ENCODE measurements at regions not wholly inside any gene's neighbourhood (a gene's known extent, or its start where the extent isn't known, plus 50 kb on each side); places are given as distances from the start of the nearest gene placed in this dataset.

DNA sequence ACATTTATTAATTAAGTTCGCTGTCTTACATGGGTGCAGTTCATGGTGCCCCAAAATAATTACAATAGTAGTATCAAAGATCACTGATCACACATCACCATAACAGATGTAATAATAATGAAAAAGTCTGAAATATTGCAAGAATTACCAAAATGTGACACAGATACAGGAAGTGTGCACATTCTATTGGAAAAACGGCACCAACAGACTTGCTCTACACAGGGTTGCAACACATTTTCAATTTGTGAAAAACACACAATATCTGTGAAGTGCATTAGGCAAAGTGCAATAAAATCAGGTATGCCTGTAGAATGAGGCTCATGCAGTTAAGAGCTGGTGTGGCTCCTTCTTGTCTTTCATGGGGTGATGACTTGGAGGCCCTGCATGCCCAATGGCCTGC, 265.8 kb downstream of the RPLP1 start:
- H3K9me3 ChIP-seq (ENCODE audit: low read length), result no peaks in the 10 kb centered on the region
- no peak overlapping the region for H3K9ac ChIP-seq (ENCODE audit: low read length)
- no peaks in the 10 kb centered on the region for H3K27me3 ChIP-seq (ENCODE audit: control insufficient read depth in 1 of 2, insufficient read depth in 2 of 2, low read length in 2 of 2)
- H3K36me3 ChIP-seq (ENCODE audit: insufficient read depth, low read length), result no peaks in the 10 kb centered on the region
- no peak overlapping the region for H3K27ac ChIP-seq (ENCODE audit: low read depth, low read length)
- H3K4me3 ChIP-seq (ENCODE audit: low read depth in 1 of 2, low read length in 2 of 2), result no peak overlapping the region
- H3K4me1 ChIP-seq (ENCODE audit: insufficient read depth, low read length), result peaks cover 4% of the 10 kb centered on the region

GRCh38 chr15:69718916-69719315, 266.3 kb downstream of the RPLP1 start:
- Histone ChIP-seq H3K36me3 (ENCODE audit: insufficient read depth, low read length) (no peaks in the 10 kb centered on the region), H3K4me1 (ENCODE audit: insufficient read depth, low read length) (peaks cover 9% of the 10 kb centered on the region)

GRCh38 chr15:69719527-69720240, 267.1 kb downstream of the RPLP1 start:
- Histone ChIP-seq H3K27me3 (ENCODE audit: control insufficient read depth in 1 of 2, insufficient read depth in 2 of 2, low read length in 2 of 2) (no peaks in the 10 kb centered on the region), H3K27ac (ENCODE audit: low read depth, low read length) (no peak overlapping the region)

More at GRCh38 chr15:69718916-69719315, 266.3 kb downstream of the RPLP1 start:
- no peak overlapping the region for H3K27ac ChIP-seq (ENCODE audit: low read depth, low read length)
- no peaks in the 10 kb centered on the region for H3K9me3 ChIP-seq (ENCODE audit: low read length)
- no peaks in the 10 kb centered on the region for H3K27me3 ChIP-seq (ENCODE audit: control insufficient read depth in 1 of 2, insufficient read depth in 2 of 2, low read length in 2 of 2)
- H3K4me3 ChIP-seq (ENCODE audit: low read depth in 1 of 2, low read length in 2 of 2), result no peak overlapping the region
- H3K9ac ChIP-seq (ENCODE audit: low read length), result no peak overlapping the region

GRCh38 chr15:69720536-69720935, 267.9 kb downstream of the RPLP1 start:
- no peak overlapping the region for H3K9ac ChIP-seq (ENCODE audit: low read length)
- no peak overlapping the region for H3K4me3 ChIP-seq (ENCODE audit: low read depth in 1 of 2, low read length in 2 of 2)
- H3K36me3 ChIP-seq (ENCODE audit: insufficient read depth, low read length), result no peaks in the 10 kb centered on the region
- H3K4me1 ChIP-seq (ENCODE audit: insufficient read depth, low read length), result peaks cover 12% of the 10 kb centered on the region
- H3K9me3 ChIP-seq (ENCODE audit: low read length), result no peaks in the 10 kb centered on the region
- no peak overlapping the region for H3K27ac ChIP-seq (ENCODE audit: low read depth, low read length)
- no peaks in the 10 kb centered on the region for H3K27me3 ChIP-seq (ENCODE audit: control insufficient read depth in 1 of 2, insufficient read depth in 2 of 2, low read length in 2 of 2)

More at GRCh38 chr15:69719527-69720240, 267.1 kb downstream of the RPLP1 start:
- H3K9me3 ChIP-seq (ENCODE audit: low read length), result no peaks in the 10 kb centered on the region
- H3K4me1 ChIP-seq (ENCODE audit: insufficient read depth, low read length), result peaks cover 12% of the 10 kb centered on the region
- H3K36me3 ChIP-seq (ENCODE audit: insufficient read depth, low read length), result no peaks in the 10 kb centered on the region
- no peak overlapping the region for H3K4me3 ChIP-seq (ENCODE audit: low read depth in 1 of 2, low read length in 2 of 2)
- H3K9ac ChIP-seq (ENCODE audit: low read length), result no peak overlapping the region

DNA sequence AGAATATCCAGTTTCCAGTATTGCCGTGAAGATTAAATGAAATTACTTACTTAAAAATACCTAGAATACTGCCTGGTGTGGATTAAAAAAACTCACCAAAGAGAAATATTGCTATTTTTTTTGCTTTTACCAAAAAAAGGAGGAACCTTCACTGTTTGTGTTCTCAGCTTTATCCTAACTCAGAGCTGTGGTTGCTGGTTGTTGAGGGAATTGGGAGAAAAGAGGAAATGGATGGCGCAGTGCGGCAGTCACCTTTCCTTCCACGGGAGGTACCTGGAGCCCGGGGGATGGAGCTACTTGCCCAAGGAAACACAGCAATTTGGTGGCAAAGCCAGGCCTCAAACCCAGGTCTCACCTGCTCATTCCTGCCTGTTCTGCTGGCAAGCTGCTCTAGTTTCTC, 270.3 kb downstream of the RPLP1 start:
- Histone ChIP-seq H3K36me3 (ENCODE audit: insufficient read depth, low read length) (no peaks in the 10 kb centered on the region), H3K9ac (ENCODE audit: low read length) (no peak overlapping the region), H3K9me3 (ENCODE audit: low read length) (no peaks in the 10 kb centered on the region), H3K27me3 (ENCODE audit: control insufficient read depth in 1 of 2, insufficient read depth in 2 of 2, low read length in 2 of 2) (no peaks in the 10 kb centered on the region), H3K4me3 (ENCODE audit: low read depth in 1 of 2, low read length in 2 of 2) (no peak overlapping the region), H3K4me1 (ENCODE audit: insufficient read depth, low read length) (peaks cover 12% of the 10 kb centered on the region), H3K27ac (ENCODE audit: low read depth, low read length) (no peak overlapping the region)

DNA sequence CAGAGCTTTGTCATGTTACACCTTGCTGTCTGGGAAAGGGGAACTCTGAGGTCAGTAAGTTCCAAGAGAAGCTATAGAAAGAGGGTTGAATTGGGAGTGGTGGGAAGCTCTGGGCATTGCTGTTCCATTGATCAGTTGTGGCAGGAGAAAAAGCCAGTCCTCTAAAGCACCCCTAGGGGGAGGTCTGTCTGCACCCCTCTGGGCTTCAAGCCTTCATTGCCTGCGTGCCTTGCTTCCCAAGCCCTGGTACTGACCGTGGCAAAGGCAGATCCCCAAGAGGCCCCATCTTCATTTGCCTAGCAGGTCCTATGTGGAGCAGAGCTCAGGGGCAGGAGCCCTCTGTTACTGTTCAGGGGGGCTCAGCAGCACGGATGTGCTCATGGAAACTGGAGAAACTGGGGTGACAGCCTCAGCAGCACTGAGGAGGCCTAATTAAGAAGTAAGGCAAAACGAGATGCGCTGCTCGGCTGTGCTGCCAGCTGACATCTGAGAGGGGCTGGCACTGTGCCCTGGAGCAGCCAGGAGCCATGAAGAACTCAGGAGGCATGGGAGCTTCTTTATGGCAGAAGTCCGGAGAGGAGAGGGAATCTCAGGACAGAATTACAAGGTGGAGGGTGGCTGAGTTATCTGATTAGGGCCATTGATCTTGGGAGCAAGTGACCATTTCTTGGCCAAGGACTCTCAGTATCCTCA, 270.9 kb downstream of the RPLP1 start:
- Histone ChIP-seq H3K9ac (ENCODE audit: low read length) (no peak overlapping the region), H3K27ac (ENCODE audit: low read depth, low read length) (peak overlapping the region; percentile 48), H3K4me3 (ENCODE audit: low read depth in 1 of 2, low read length in 2 of 2) (no peak overlapping the region), H3K4me1 (ENCODE audit: insufficient read depth, low read length) (peaks cover 12% of the 10 kb centered on the region), H3K9me3 (ENCODE audit: low read length) (no peaks in the 10 kb centered on the region), H3K27me3 (ENCODE audit: control insufficient read depth in 1 of 2, insufficient read depth in 2 of 2, low read length in 2 of 2) (no peaks in the 10 kb centered on the region), H3K36me3 (ENCODE audit: insufficient read depth, low read length) (no peaks in the 10 kb centered on the region)

- Histone ChIP-seq H3K9ac (ENCODE audit: low read length) (no peak overlapping the region), H3K27ac (ENCODE audit: low read depth, low read length) (no peak overlapping the region), H3K27me3 (ENCODE audit: control insufficient read depth in 1 of 2, insufficient read depth in 2 of 2, low read length in 2 of 2) (no peaks in the 10 kb centered on the region), H3K4me1 (ENCODE audit: insufficient read depth, low read length) (peaks cover 12% of the 10 kb centered on the region), H3K9me3 (ENCODE audit: low read length) (no peaks in the 10 kb centered on the region), H3K4me3 (ENCODE audit: low read depth in 1 of 2, low read length in 2 of 2) (no peak overlapping the region), H3K36me3 (ENCODE audit: insufficient read depth, low read length) (no peaks in the 10 kb centered on the region)
Measured at GRCh38 chr15:69724333-69724732, 271.7 kb downstream of the RPLP1 start.

GRCh38 chr15:69725275-69725674, 272.7 kb downstream of the RPLP1 start:
- Histone ChIP-seq H3K9ac (ENCODE audit: low read length) (no peak overlapping the region), H3K27ac (ENCODE audit: low read depth, low read length) (no peak overlapping the region), H3K36me3 (ENCODE audit: insufficient read depth, low read length) (no peaks in the 10 kb centered on the region), H3K9me3 (ENCODE audit: low read length) (no peaks in the 10 kb centered on the region), H3K4me1 (ENCODE audit: insufficient read depth, low read length) (peaks cover 12% of the 10 kb centered on the region), H3K27me3 (ENCODE audit: control insufficient read depth in 1 of 2, insufficient read depth in 2 of 2, low read length in 2 of 2) (no peaks in the 10 kb centered on the region), H3K4me3 (ENCODE audit: low read depth in 1 of 2, low read length in 2 of 2) (no peak overlapping the region)

GRCh38 chr15:69725957-69726356, 273.3 kb downstream of the RPLP1 start:
- H3K36me3 ChIP-seq (ENCODE audit: insufficient read depth, low read length), result no peaks in the 10 kb centered on the region
- H3K27me3 ChIP-seq (ENCODE audit: control insufficient read depth in 1 of 2, insufficient read depth in 2 of 2, low read length in 2 of 2), result no peaks in the 10 kb centered on the region
- no peaks in the 10 kb centered on the region for H3K9me3 ChIP-seq (ENCODE audit: low read length)

DNA sequence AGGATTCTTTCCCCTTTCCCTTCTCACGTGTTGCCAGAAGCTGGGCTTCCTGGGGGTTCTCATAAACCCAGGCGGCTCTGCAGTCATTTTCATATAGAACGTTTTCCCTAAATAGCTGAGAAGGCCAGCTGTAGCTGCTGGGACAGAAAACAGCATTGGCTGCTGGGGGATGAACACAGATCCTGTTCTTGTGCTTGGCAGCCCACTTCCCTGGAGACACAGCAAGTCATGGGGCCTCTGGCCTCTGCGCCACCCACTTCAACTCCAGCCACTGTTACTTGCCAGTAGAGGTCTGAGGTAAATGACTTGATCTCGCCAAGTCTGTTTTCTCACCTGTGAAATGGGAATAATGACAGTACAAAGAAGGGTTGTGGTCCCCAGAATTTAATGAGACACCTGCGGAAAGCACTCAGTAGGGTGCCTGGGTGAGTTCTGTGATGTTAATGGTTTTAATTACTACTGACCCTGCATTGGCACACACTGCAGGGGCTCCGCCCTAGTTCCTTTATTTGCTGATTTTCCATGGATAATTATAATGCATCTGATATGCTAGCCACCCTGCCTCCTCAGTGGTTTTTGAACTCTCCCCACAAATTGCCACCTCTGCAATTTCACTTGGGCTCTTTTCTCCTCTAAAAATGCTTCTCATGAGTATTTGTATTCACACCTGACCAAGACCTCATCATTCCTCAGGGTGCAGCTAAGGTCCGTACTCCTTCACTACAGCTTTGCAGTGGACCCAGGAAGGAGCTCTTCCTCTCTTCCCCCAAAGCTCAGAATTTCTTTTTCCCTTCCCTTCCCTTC, 274.7 kb downstream of the RPLP1 start:
- Histone ChIP-seq H3K4me3 (ENCODE audit: low read depth in 1 of 2, low read length in 2 of 2) (no peak overlapping the region), H3K4me1 (ENCODE audit: insufficient read depth, low read length) (peaks cover 12% of the 10 kb centered on the region), H3K27ac (ENCODE audit: low read depth, low read length) (no peak overlapping the region), H3K9me3 (ENCODE audit: low read length) (no peaks in the 10 kb centered on the region), H3K9ac (ENCODE audit: low read length) (no peak overlapping the region), H3K36me3 (ENCODE audit: insufficient read depth, low read length) (no peaks in the 10 kb centered on the region), H3K27me3 (ENCODE audit: control insufficient read depth in 1 of 2, insufficient read depth in 2 of 2, low read length in 2 of 2) (no peaks in the 10 kb centered on the region)

More at GRCh38 chr15:69725957-69726356, 273.3 kb downstream of the RPLP1 start:
- H3K27ac ChIP-seq (ENCODE audit: low read depth, low read length), result no peak overlapping the region
- H3K4me1 ChIP-seq (ENCODE audit: insufficient read depth, low read length), result peaks cover 12% of the 10 kb centered on the region
- H3K4me3 ChIP-seq (ENCODE audit: low read depth in 1 of 2, low read length in 2 of 2), result no peak overlapping the region
- H3K9ac ChIP-seq (ENCODE audit: low read length), result no peak overlapping the region

DNA sequence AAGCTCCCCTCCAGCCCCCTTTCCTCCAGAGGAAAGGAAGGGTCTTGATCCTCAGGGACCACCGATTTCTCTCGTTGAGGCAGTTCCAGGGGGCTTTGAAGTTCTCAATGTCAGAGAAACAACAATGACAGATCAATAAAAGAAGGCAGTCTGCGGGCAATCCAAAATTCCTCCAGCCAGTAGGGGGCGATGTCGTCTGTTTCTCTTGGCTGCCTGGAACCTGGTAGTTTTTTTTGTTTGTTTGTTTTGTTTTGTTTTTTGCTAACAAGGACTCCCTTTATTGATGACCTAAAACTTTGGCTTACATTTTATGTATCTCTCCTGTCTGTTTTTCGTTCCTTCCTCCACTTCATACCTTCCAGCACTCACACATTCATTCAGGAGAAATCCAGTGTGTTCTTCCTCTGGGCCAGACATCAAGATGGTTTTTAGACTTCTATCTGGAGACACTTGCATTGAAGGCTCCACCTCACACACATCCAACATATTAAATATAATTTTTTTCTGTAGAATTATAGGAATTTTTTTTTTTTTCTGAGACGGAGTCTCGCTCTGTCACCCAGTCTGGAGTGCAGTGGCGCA, 276.6 kb downstream of the RPLP1 start:
- peaks cover 5% of the 10 kb centered on the region for H3K4me1 ChIP-seq (ENCODE audit: insufficient read depth, low read length)
- H3K36me3 ChIP-seq (ENCODE audit: insufficient read depth, low read length), result no peaks in the 10 kb centered on the region
- H3K27me3 ChIP-seq (ENCODE audit: control insufficient read depth in 1 of 2, insufficient read depth in 2 of 2, low read length in 2 of 2), result no peaks in the 10 kb centered on the region
- no peaks in the 10 kb centered on the region for H3K9me3 ChIP-seq (ENCODE audit: low read length)
- no peak overlapping the region for H3K27ac ChIP-seq (ENCODE audit: low read depth, low read length)
- H3K4me3 ChIP-seq (ENCODE audit: low read depth in 1 of 2, low read length in 2 of 2), result no peak overlapping the region
- H3K9ac ChIP-seq (ENCODE audit: low read length), result no peak overlapping the region

Measured in muscle layer of colon (tissue), 2 donors.